ENCODE measurements at regions not wholly inside any gene's neighbourhood (a gene's known extent, or its start where the extent isn't known, plus 50 kb on each side); places are given as distances from the start of the nearest gene placed in this dataset.

DNA sequence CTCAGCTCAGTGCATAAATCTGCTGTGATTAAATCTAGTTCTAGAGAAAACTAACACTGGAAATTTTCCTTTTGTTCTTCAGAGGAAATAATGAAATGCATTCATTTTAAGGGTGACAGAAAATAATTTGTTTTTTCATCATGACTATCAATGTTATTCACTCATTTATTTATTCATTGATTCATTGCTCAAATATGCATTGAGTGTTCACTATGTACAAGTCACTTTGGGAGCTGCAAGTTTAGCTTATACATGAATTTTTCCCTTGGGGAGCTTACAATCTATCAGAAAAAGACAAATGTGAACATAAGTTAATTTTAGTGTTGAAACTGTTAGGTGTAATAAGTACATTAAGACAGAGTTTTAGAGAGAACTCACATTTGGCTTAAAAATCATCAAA, 897.8 kb downstream of the CENPC start:
- H3K4me3 ChIP-seq (ENCODE audit: low read depth, low read length): no peak overlapping the region
- TF ChIP-seq, protein P1, sequence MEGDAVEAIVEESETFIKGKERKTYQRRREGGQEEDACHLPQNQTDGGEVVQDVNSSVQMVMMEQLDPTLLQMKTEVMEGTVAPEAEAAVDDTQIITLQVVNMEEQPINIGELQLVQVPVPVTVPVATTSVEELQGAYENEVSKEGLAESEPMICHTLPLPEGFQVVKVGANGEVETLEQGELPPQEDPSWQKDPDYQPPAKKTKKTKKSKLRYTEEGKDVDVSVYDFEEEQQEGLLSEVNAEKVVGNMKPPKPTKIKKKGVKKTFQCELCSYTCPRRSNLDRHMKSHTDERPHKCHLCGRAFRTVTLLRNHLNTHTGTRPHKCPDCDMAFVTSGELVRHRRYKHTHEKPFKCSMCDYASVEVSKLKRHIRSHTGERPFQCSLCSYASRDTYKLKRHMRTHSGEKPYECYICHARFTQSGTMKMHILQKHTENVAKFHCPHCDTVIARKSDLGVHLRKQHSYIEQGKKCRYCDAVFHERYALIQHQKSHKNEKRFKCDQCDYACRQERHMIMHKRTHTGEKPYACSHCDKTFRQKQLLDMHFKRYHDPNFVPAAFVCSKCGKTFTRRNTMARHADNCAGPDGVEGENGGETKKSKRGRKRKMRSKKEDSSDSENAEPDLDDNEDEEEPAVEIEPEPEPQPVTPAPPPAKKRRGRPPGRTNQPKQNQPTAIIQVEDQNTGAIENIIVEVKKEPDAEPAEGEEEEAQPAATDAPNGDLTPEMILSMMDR (conservative IDR thresholded peaks at IDR 0.05; ENCODE audit: low read depth, low read length): no peak
- DNase-seq (ENCODE audit: low read depth): no peak

DNA sequence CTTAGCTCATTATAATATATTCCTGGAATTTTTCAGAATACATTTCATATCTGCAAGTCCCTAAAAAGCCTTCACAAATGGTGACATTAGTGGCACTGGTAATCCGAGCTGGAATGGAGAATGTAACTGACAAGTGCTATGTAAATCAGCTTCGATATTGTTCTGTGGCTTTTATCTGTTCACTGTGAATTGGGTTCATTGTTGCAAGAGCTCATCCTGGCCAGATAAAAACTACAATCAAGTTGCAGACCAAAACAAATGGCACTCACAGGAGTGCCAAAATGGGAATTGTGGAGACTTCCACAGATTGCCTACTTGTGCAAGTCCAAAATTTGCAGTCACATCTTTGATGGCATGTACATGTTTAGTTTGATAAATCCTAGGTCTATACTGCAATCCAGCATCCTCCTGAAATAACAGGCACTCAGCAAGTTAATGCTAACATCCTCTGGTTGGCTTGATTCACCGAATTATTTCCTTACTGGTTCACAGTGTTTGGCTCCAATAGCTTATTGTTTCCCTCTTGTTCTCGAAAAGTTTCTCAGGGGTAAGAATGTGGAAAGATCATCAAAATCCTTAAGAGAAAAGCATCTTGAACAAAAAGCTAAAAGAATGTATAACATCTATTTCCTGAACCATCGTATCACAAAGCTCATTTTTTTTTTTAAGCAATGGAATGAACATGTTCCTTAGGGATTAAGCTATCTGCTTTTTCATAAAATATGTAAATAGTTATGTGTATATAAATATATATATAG, 904.9 kb downstream of the CENPC start:
- TF ChIP-seq, protein P1 (conservative IDR thresholded peaks at IDR 0.05; ENCODE audit: low read depth, low read length): no peak
- no peak for DNase-seq (ENCODE audit: low read depth)
- H3K4me3 ChIP-seq (ENCODE audit: low read depth, low read length): no peak overlapping the region

DNA sequence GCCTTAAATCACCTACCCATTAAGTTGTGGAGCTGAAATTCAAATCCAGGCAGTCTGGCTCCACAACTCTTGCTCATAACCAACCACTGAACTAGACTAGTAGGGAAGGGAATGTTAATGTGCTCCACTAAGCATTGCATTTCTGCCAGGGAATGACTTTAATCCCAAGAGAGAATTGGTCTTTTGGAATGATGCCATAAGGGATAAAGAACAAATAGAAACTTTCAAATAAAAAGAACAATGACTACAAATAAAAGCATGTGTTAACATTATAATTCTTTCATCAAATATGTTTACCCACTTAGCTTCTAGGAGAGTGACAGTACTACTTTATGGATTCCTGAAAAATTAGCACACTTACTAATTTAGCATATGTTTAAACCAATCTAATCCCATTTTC, 905.9 kb downstream of the CENPC start:
- TF ChIP-seq, protein P1 (conservative IDR thresholded peaks at IDR 0.05; ENCODE audit: low read depth, low read length): no peak
- peak; percentile 19 for DNase-seq (ENCODE audit: low read depth)
- H3K4me3 ChIP-seq (ENCODE audit: low read depth, low read length): no peak overlapping the region

DNA sequence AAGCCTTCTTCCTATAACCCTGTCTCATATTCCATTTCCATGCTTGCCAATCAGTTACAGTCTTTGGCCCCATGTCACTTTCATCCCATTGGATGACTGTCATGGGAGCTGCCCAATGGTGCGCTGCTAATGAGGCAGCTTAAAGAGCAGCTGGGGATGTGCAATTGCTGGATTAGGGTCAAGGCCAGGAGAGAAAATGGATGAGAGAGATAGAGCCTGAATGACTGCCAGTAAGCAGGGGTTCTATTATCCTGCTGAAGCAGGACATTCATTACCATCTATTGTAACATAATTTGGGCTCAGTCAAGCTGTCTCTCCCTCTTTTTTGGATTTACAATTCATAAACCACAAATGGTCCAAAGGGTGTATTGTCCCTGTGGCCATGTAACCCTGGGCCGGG, 909.0 kb downstream of the CENPC start:
- TF ChIP-seq, protein P1 (conservative IDR thresholded peaks at IDR 0.05; ENCODE audit: low read depth, low read length): no peak
- DNase-seq (ENCODE audit: low read depth): no peak
- H3K4me3 ChIP-seq (ENCODE audit: low read depth, low read length): no peak overlapping the region

DNA sequence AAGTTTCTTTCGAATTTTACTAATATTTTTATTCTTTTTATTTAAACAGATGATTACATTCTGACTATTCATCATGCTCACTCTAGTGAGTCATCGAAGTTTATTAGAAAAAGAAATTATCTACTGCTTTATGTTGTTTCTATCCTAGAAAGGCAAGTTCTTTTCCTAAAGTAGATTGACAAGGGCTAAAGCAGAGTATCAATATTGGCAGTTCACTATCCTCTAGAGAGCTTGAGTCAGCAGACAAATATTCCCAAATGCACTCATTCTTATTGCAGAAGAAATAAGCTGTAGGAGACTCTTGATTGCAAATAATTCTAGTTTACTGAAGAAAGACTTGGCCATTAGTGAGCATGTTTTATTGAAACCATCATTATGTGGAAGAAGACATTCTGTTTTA, 911.8 kb downstream of the CENPC start:
- H3K4me3 ChIP-seq (ENCODE audit: low read depth, low read length): no peak overlapping the region
- TF ChIP-seq, protein P1 (conservative IDR thresholded peaks at IDR 0.05; ENCODE audit: low read depth, low read length): no peak
- DNase-seq (ENCODE audit: low read depth): peak; percentile 21

DNA sequence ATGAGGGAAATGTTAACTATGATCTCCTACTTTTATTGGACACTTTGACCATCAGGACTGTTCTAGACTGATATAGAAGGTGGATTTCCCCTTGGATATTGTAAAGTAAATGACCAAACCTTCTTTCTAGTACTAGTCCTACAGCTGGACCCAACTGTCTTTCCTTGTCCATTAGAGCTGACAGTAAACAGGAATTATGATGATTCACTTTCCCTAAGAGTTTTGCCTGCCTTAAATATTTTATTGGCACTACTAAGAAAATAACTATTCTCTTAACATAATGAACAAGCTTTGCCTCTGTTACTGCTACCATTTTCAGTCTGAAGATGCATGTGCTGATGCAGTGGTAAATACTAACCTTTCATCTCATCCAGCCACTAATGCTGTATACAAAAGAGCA, 915.4 kb downstream of the CENPC start:
- no peak for DNase-seq (ENCODE audit: low read depth)
- TF ChIP-seq, protein P1 (conservative IDR thresholded peaks at IDR 0.05; ENCODE audit: low read depth, low read length): no peak
- no peak overlapping the region for H3K4me3 ChIP-seq (ENCODE audit: low read depth, low read length)

DNA sequence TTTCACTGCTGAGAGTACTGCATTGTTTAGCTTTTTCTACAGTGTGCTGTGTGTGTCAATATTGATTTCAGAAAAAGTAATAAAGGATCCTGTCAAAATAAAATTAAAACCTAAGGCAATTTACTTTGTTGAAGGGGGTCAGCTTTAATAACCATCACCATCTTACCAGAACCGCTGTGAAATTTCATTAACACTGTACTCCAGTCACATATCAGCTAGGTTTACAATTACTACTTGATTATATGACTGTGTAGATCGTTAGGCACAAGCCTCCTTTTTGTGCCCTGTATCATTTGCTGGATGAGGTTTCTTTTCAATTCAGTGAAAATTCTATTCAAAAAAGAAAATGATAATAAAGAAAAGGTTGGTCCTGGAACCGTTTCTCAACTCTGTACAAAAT, 917.2 kb downstream of the CENPC start:
- TF ChIP-seq, protein P1 (conservative IDR thresholded peaks at IDR 0.05; ENCODE audit: low read depth, low read length): no peak
- DNase-seq (ENCODE audit: low read depth): no peak
- no peak overlapping the region for H3K4me3 ChIP-seq (ENCODE audit: low read depth, low read length)

Measured in choroid plexus epithelial cell (primary cell).